Endothelial cell (in vitro differentiated cells): ENCODE measurements at regions not wholly inside any gene's neighbourhood (a gene's known extent, or its start where the extent isn't known, plus 50 kb on each side); places are given as distances from the start of the nearest gene placed in this dataset.
"Not testable (repeated sequence)": the region's sequence is repeated elsewhere in the genome, so short reads cannot be mapped to it uniquely, and the experiment has no call there.

Experiments
- DNase-seq: peaks from one replicate; pipeline ENCODE4 v3.0.0; 2021; ENCODE audit warnings: low spot score
- H3K27ac Mint-ChIP-seq: one replicate; pipeline ENCODE4 v1.8.0; 2021; ENCODE audit warnings: mixed read lengths, inconsistent platforms; ENCODE audit not compliant: unreplicated experiment
- H3K27me3 Mint-ChIP-seq: one replicate; pipeline ENCODE4 v1.8.0; 2021; ENCODE audit warnings: mild to moderate bottlenecking, moderate library complexity, mixed read lengths, inconsistent platforms; ENCODE audit not compliant: unreplicated experiment
- H3K36me3 Mint-ChIP-seq: one replicate; pipeline ENCODE4 v1.8.0; 2021; ENCODE audit warnings: mild to moderate bottlenecking, low read depth, mixed read lengths, inconsistent platforms; ENCODE audit not compliant: unreplicated experiment
- H3K4me1 Mint-ChIP-seq: one replicate; pipeline ENCODE4 v1.8.0; 2021; ENCODE audit warnings: mild to moderate bottlenecking, mixed read lengths, inconsistent platforms; ENCODE audit not compliant: unreplicated experiment
- H3K4me3 Mint-ChIP-seq: one replicate; pipeline ENCODE4 v1.8.0; 2021; ENCODE audit warnings: mild to moderate bottlenecking, mixed read lengths, inconsistent platforms; ENCODE audit not compliant: unreplicated experiment
- H3K9me3 Mint-ChIP-seq: one replicate; pipeline ENCODE4 v1.8.0; 2021; ENCODE audit warnings: mixed read lengths, inconsistent platforms; ENCODE audit not compliant: unreplicated experiment
- CTCF ChIP-seq: fragments of 200-600 bp; sonication (generic); IDR thresholded peaks from one replicate; pipeline ENCODE4 v1.5.0; 2021; ENCODE audit warnings: antibody characterized with exemption; ENCODE audit not compliant: unreplicated experiment

GRCh38 chr6:63467247-63467954 is 104.9 kb upstream of the LOC128125822 start:
- no peak overlapping the region for H3K4me3 Mint-ChIP-seq
- no peak for DNase-seq
- no peak overlapping the region for H3K27ac Mint-ChIP-seq
- H3K27me3 Mint-ChIP-seq, result no peaks in the 10 kb centered on the region
- H3K9me3 Mint-ChIP-seq, result no peaks in the 10 kb centered on the region
- H3K36me3 Mint-ChIP-seq, result no peaks in the 10 kb centered on the region
- H3K4me1 Mint-ChIP-seq, result no peaks in the 10 kb centered on the region
- TF ChIP-seq CTCF, result no peak

DNA sequence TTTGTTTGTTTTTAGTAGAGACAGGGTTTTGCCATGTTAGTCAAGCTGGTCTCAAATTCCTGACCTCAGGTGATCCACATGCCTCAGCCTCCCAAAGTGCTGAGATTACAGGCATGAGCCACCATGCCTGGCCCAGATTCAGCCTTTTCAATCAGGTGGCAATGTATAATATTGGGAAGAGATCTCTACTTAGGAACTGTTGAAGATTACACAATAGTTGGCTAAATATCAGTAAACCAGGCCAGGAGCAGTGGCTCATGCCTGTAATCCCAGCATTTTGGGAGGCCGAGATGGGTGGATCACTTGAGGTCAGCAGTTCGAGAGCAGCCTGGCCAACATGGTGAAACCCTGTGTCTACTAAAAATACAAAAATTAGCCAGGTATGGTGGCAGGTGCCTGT is 101.1 kb upstream of the LOC128125822 start:
- H3K36me3 Mint-ChIP-seq, DNase-seq, H3K9me3 Mint-ChIP-seq, H3K27ac Mint-ChIP-seq, H3K27me3 Mint-ChIP-seq, H3K4me3 Mint-ChIP-seq, H3K4me1 Mint-ChIP-seq: not testable (repeated sequence)

DNA sequence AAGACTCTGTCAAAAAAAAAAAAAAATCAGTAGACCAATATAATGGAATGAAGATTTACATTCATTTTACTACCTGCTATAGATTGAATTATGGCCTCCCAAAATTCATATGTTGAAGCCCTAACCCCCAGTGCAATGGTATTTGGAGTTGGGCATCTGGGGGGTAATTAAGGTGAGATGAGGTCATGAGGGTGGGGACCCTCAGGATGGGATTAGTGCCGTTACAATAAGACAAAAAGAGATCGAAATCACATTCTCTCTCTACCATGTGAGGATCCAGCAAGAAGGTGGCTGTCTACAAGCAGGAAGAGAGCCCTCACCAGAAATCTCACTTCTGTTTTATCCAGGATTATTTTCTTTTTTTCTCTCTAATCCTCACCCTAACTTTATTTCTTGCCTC is 100.6 kb upstream of the LOC128125822 start:
- TF ChIP-seq CTCF, result no peak
- no peaks in the 10 kb centered on the region for H3K36me3 Mint-ChIP-seq
- no peak overlapping the region for H3K4me3 Mint-ChIP-seq
- no peak overlapping the region for H3K27ac Mint-ChIP-seq
- H3K27me3 Mint-ChIP-seq, result no peaks in the 10 kb centered on the region
- H3K4me1 Mint-ChIP-seq, result no peaks in the 10 kb centered on the region
- DNase-seq, result no peak
- no peaks in the 10 kb centered on the region for H3K9me3 Mint-ChIP-seq

GRCh38 chr6:63475707-63476106 is 96.6 kb upstream of the LOC128125822 start:
- no peak for TF ChIP-seq CTCF
- no peak overlapping the region for H3K4me3 Mint-ChIP-seq
- no peak for DNase-seq
- no peaks in the 10 kb centered on the region for H3K9me3 Mint-ChIP-seq
- no peaks in the 10 kb centered on the region for H3K27me3 Mint-ChIP-seq
- no peak overlapping the region for H3K27ac Mint-ChIP-seq
- no peaks in the 10 kb centered on the region for H3K36me3 Mint-ChIP-seq
- H3K4me1 Mint-ChIP-seq, result no peaks in the 10 kb centered on the region

- Mint-ChIP-seq H3K9me3 (no peaks in the 10 kb centered on the region), H3K4me3 (no peak overlapping the region), H3K27ac (no peak overlapping the region), H3K27me3 (no peaks in the 10 kb centered on the region), H3K36me3 (no peaks in the 10 kb centered on the region), H3K4me1 (no peaks in the 10 kb centered on the region)
- DNase-seq, result no peak
- TF ChIP-seq CTCF, result no peak
These were observed 96.0 kb upstream of the LOC128125822 start for GRCh38 chr6:63476302-63476701.
